A549 (cell line): ENCODE measurements at regions not wholly inside any gene's neighbourhood (a gene's known extent, or its start where the extent isn't known, plus 50 kb on each side); places are given as distances from the start of the nearest gene placed in this dataset.

Experiments used
- ATAC-seq, 2 experiments: fragments of 200-7000 bp in 1 of 2; fragments of >200 bp in 1 of 2; cut with Nextera tagmentation in 1 of 2; cut with Tn5 transposase in 1 of 2; 3 replicates each; pipeline versions ENCODE4 v1.8.0 to v1.9.1; 2018 to 2020; ENCODE audit warnings: mild to moderate bottlenecking in 1 of 2, moderate library complexity in 1 of 2
- CTCF ChIA-PET: fragments of 300-600 bp; sonication (Branson Sonifier 250); formaldehyde crosslinking; extraction: SDS; loops from one replicate; lab custom pipeline; 2021; ENCODE audit warnings: antibody characterized with exemption, inconsistent platforms; lab: Yijun Ruan, JAX
- POLR2A ChIA-PET: fragments of 350-600 bp; formaldehyde crosslinking; extraction: SDS; loops from one replicate; lab custom pipeline; 2021; ENCODE audit warnings: antibody characterized with exemption, inconsistent platforms; lab: Yijun Ruan, JAX
- DNase-seq, 2 experiments: peaks; one replicate each; pipeline versions ENCODE4 v3.0.0 to v3.0.0-alpha.2; 2011 to 2016; ENCODE audit warnings: low read depth in 1 of 2, low spot score in 1 of 2
- FAIRE-seq: peaks from 2 replicates; lab custom pipeline; 2011; peaks lifted over from hg19 to GRCh38; lab: Jason Lieb, UNC
- H3K27ac ChIP-seq, 2 experiments: fragments of >200 bp; sonication (Bioruptor Twin); formaldehyde crosslinking; 3 replicates each; pipeline ENCODE4 v1.5.1; 2016 to 2017
- H3K4me1 ChIP-seq: fragments of >200 bp; sonication (Bioruptor Twin); formaldehyde crosslinking; 3 replicates; pipeline ENCODE4 v1.6.1; 2016
- H3K4me2 ChIP-seq: fragments of >200 bp; sonication (Bioruptor Twin); formaldehyde crosslinking; 3 replicates; pipeline ENCODE4 v1.6.1; 2016
- H3K4me3 ChIP-seq: fragments of >200 bp; sonication (Bioruptor Twin); formaldehyde crosslinking; 3 replicates; pipeline ENCODE4 v1.5.1; 2016
- H3K9me3 ChIP-seq: fragments of >200 bp; sonication (Bioruptor Twin); formaldehyde crosslinking; 3 replicates; pipeline ENCODE4 v1.6.1; 2016
- BCL3 ChIP-seq: fragments of >200 bp; sonication (Bioruptor Twin); formaldehyde crosslinking; IDR thresholded peaks from 3 replicates; pipeline ENCODE4 v1.6.1; 2016
- CBX2 ChIP-seq: fragments of 200-600 bp; sonication (generic); IDR thresholded peaks from 2 replicates; pipeline ENCODE4 v1.6.1; 2016; ENCODE audit warnings: low read depth, mild to moderate bottlenecking, borderline replicate concordance
- CBX8 ChIP-seq: fragments of 200-600 bp; sonication (generic); IDR thresholded peaks from 2 replicates; pipeline ENCODE4 v1.6.1; 2016
- CEBPB ChIP-seq, 2 experiments: fragments of >200 bp in 1 of 2; sonication (Bioruptor Twin) in 1 of 2; formaldehyde crosslinking in 1 of 2; IDR thresholded peaks; 2 replicates each; pipeline ENCODE4 v1.6.1; 2012 to 2016
- CHD2 ChIP-seq: fragments of 150-350 bp; IDR thresholded peaks from 2 replicates; pipeline ENCODE4 v1.6.1; 2014; ENCODE audit warnings: low read length; ENCODE audit not compliant: partially characterized antibody
- E2F6 ChIP-seq: IDR thresholded peaks from 2 replicates; pipeline ENCODE4 v1.6.1; 2012; ENCODE audit warnings: low read depth, borderline replicate concordance
- EHF ChIP-seq: fragments of 250-450 bp; sonication (Bioruptor Pico); IDR thresholded peaks from 2 replicates; pipeline ENCODE4 v1.5.0; 2020; ENCODE audit warnings: mild to moderate bottlenecking
- EHMT2 ChIP-seq: fragments of 200-600 bp; sonication (generic); IDR thresholded peaks from 2 replicates; pipeline ENCODE4 v1.6.1; 2016; ENCODE audit warnings: antibody characterized with exemption, low read depth, mild to moderate bottlenecking, moderate library complexity
- FOXS1 ChIP-seq: fragments of 250-450 bp; sonication (Bioruptor Pico); IDR thresholded peaks from 2 replicates; pipeline ENCODE4 v1.5.0; 2020; ENCODE audit warnings: mild to moderate bottlenecking, moderate library complexity
- GATA3 ChIP-seq: IDR thresholded peaks from 2 replicates; pipeline ENCODE4 v1.6.1; 2012; ENCODE audit warnings: borderline replicate concordance
- HOXB13 ChIP-seq: fragments of 250-450 bp; sonication (Bioruptor Pico); IDR thresholded peaks from 2 replicates; pipeline ENCODE4 v1.5.0; 2020; ENCODE audit warnings: low read depth, mild to moderate bottlenecking, moderate library complexity
- HOXB5 ChIP-seq: fragments of 250-450 bp; sonication (Bioruptor Pico); IDR thresholded peaks from 2 replicates; pipeline ENCODE4 v1.5.0; 2020; ENCODE audit warnings: mild to moderate bottlenecking, moderate library complexity
- JUN ChIP-seq, 2 experiments: fragments of >200 bp; sonication (Bioruptor Twin); formaldehyde crosslinking; IDR thresholded peaks; 2 replicates in 1 of 2; 3 replicates in 1 of 2; pipeline ENCODE4 v1.6.1; 2016 to 2017
- MAX ChIP-seq: IDR thresholded peaks from 2 replicates; pipeline ENCODE4 v1.6.1; 2012
- NFE2L2 ChIP-seq: fragments of 150-350 bp; conservative IDR thresholded peaks from 2 replicates; pipeline ENCODE4 v1.6.1; 2014; ENCODE audit warnings: low read length
- NPAS2 ChIP-seq: fragments of 250-450 bp; sonication (Bioruptor Pico); IDR thresholded peaks from 2 replicates; pipeline ENCODE4 v1.8.0; 2022; ENCODE audit warnings: mild to moderate bottlenecking, moderate library complexity, borderline replicate concordance
- NR3C1 ChIP-seq: fragments of >200 bp; sonication (Bioruptor Twin); formaldehyde crosslinking; IDR thresholded peaks from 3 replicates; pipeline ENCODE4 v1.6.1; 2017
- PBX3 ChIP-seq: IDR thresholded peaks from 2 replicates; pipeline ENCODE4 v1.6.1; 2012
- POLR2AphosphoS2 ChIP-seq: conservative IDR thresholded peaks from 2 replicates; pipeline ENCODE4 v1.6.1; 2012; ENCODE audit warnings: low read length, improper control_type of control experiment, inconsistent platforms
- SREBF2 ChIP-seq: fragments of 450-650 bp; IDR thresholded peaks from 2 replicates; pipeline ENCODE4 v1.6.1; 2014; ENCODE audit warnings: mild to moderate bottlenecking, moderate library complexity
- TFCP2L1 ChIP-seq: fragments of 250-450 bp; sonication (Bioruptor Pico); IDR thresholded peaks from 2 replicates; pipeline ENCODE4 v1.5.0; 2021; ENCODE audit warnings: mild to moderate bottlenecking
- ZNF302 ChIP-seq: fragments of 250-450 bp; sonication (Bioruptor Pico); IDR thresholded peaks from 2 replicates; pipeline ENCODE4 v1.9.0; 2021; ENCODE audit warnings: inconsistent platforms, mild to moderate bottlenecking, moderate library complexity
- WGBS: methylation state at CpG from one replicate; pipeline ENCODE4 v1.1.6; 2017; ENCODE audit errors: missing lambda C conversion rate; 5-methylcytosine and 5-hydroxymethylcytosine counted together

GRCh38 chr18:78151948-78152725 lies 827.5 kb upstream of the SALL3 start:
- Histone ChIP-seq H3K27ac (no peak overlapping the region), H3K4me1 (no peaks in the 10 kb centered on the region), H3K9me3 (no peaks in the 10 kb centered on the region), H3K4me2 (no peak overlapping the region), H3K4me3 (no peak overlapping the region)
- ChIA-PET CTCF (no interaction called here), POLR2A (no interaction called here)
- TF ChIP-seq CBX8, result no peak
- TF ChIP-seq GATA3, result no peak
- no peak for TF ChIP-seq HOXB5
- TF ChIP-seq BCL3, result no peak
- TF ChIP-seq CEBPB (IDR thresholded peaks at IDR 0.05), result no peak
- no peak for TF ChIP-seq CHD2
- TF ChIP-seq CBX2, result no peak
- no peak for TF ChIP-seq EHMT2
- TF ChIP-seq FOXS1, result no peak
- no peak for TF ChIP-seq HOXB13
- TF ChIP-seq NFE2L2, result no peak
- no peak for TF ChIP-seq POLR2AphosphoS2
- TF ChIP-seq NPAS2 (CRISPR knock-in tag), result no peak
- no peak for TF ChIP-seq ZNF302 (CRISPR knock-in tag)
- no peak for TF ChIP-seq NR3C1
- TF ChIP-seq JUN (IDR thresholded peaks at IDR 0.05), result no peak
- TF ChIP-seq TFCP2L1 (CRISPR knock-in tag), result no peak
- ATAC-seq (no peak), DNase-seq (no peak), FAIRE-seq (no peak)
- 21% methylated on average over 14 of the region's 17 CpGs for WGBS

- TF ChIP-seq NR3C1, result no peak
- TF ChIP-seq E2F6, result no peak
- TF ChIP-seq PBX3, result no peak
- no peak for TF ChIP-seq EHF (CRISPR knock-in tag)
- TF ChIP-seq MAX, result no peak
- no peak for TF ChIP-seq SREBF2
- no peak for TF ChIP-seq BCL3
- TF ChIP-seq, all 56 proteins: peak for 0
- DNase-seq (no peak), ATAC-seq (no peak), FAIRE-seq (no peak)
- no peak overlapping the region for H3K27ac ChIP-seq
- no peak overlapping the region for H3K4me2 ChIP-seq
- H3K4me3 ChIP-seq, result no peak overlapping the region
- POLR2A ChIA-PET, result no interaction called here
- no peaks in the 10 kb centered on the region for H3K9me3 ChIP-seq
- 46% methylated on average over 14 of the region's 16 CpGs for WGBS
- CTCF ChIA-PET, result no interaction called here
- no peaks in the 10 kb centered on the region for H3K4me1 ChIP-seq
Measured at GRCh38 chr18:78153362-78153761, 826.3 kb upstream of the SALL3 start.
